GM12878 (cell line): ENCODE measurements at regions not wholly inside any gene's neighbourhood (a gene's known extent, or its start where the extent isn't known, plus 50 kb on each side); places are given as distances from the start of the nearest gene placed in this dataset.

Source experiments
- ATAC-seq: fragments of 200-7000 bp; cut with Tn5 transposase; 3 replicates; pipeline ENCODE4 v1.9.1; 2020; ENCODE audit warnings: mild to moderate bottlenecking, moderate library complexity
- BruUV-seq: library from RNA; stranded (reverse); fragments of 400-500 nt; replicated peaks from 2 replicates; lab custom pipeline; 2021; lab: Mats Ljungman, UMichigan
- CTCF ChIA-PET: fragments of 300-600 bp; sonication (Branson Sonifier 250); formaldehyde crosslinking; extraction: SDS; loops from one replicate; lab custom pipeline; 2021; ENCODE audit warnings: inconsistent platforms; lab: Yijun Ruan, JAX
- POLR2A ChIA-PET: fragments of 350-600 bp; formaldehyde crosslinking; extraction: SDS; loops from one replicate; lab custom pipeline; 2021; ENCODE audit warnings: inconsistent platforms; lab: Charles Lee
- RAD21 ChIA-PET: fragments of 300-600 bp; sonication (Branson Sonifier 250); formaldehyde crosslinking; loops from one replicate; lab custom pipeline; 2023; ENCODE audit warnings: antibody characterized with exemption; ENCODE audit not compliant: unreplicated experiment; lab: Charles Lee
- SMC1A ChIA-PET: fragments of 300-600 bp; sonication (Branson Sonifier 250); formaldehyde crosslinking; loops from one replicate; lab custom pipeline; 2023; ENCODE audit not compliant: unreplicated experiment, uncharacterized antibody; lab: Charles Lee
- DNase-seq: peaks from one replicate; pipeline ENCODE4 v3.0.0-alpha.2; 2011; ENCODE audit warnings: low read depth, low spot score
- FAIRE-seq: peaks from 3 replicates; lab custom pipeline; 2011; peaks lifted over from hg19 to GRCh38; lab: Jason Lieb, UNC
- H2AFZ ChIP-seq: 2 replicates; pipeline ENCODE4 v1.6.0; 2011; ENCODE audit warnings: low read depth, low read length, control low read depth; ENCODE audit not compliant: control insufficient read depth
- H3K27ac ChIP-seq: 2 replicates; pipeline ENCODE4 v1.5.1; 2011; ENCODE audit warnings: control low read depth; ENCODE audit not compliant: control insufficient read depth, insufficient read depth
- H3K27me3 ChIP-seq, 2 experiments: replicated peaks in 1 of 2; 2 replicates each; pipeline versions ENCODE4 v1.6.0 to v1.6.1; 2011; ENCODE audit warnings: low read length in 1 of 2; ENCODE audit not compliant: control insufficient read depth in 2 of 2, insufficient read depth in 2 of 2
- H3K36me3 ChIP-seq, 2 experiments: 2 replicates each; pipeline ENCODE4 v1.5.1; 2011; ENCODE audit warnings: low read length in 1 of 2; ENCODE audit not compliant: control insufficient read depth in 2 of 2, insufficient read depth in 2 of 2
- H3K4me1 ChIP-seq: 2 replicates; pipeline ENCODE4 v1.6.1; 2011; ENCODE audit warnings: mild to moderate bottlenecking, low read length, moderate library complexity, mixed read lengths; ENCODE audit not compliant: control insufficient read depth, insufficient read depth
- H3K4me2 ChIP-seq: 2 replicates; pipeline ENCODE4 v1.6.0; 2011; ENCODE audit warnings: control low read depth; ENCODE audit not compliant: control insufficient read depth, insufficient read depth
- H3K4me3 ChIP-seq: fragments of 200-600 bp; sonication (generic); 2 replicates; pipeline ENCODE4 v1.5.1; 2016
- H3K79me2 ChIP-seq: 2 replicates; pipeline ENCODE4 v1.6.0; 2011; ENCODE audit warnings: low read length; ENCODE audit not compliant: control insufficient read depth, insufficient read depth
- H3K9ac ChIP-seq: 2 replicates; pipeline ENCODE4 v1.8.0; 2011; ENCODE audit warnings: low read length, control low read depth, mixed read lengths; ENCODE audit not compliant: control insufficient read depth, insufficient read depth
- H3K9me3 ChIP-seq: replicated peaks from 3 replicates; pipeline ENCODE4 v1.5.1; 2011; ENCODE audit warnings: mild to moderate bottlenecking, low read length; ENCODE audit not compliant: control insufficient read depth, insufficient read depth
- H4K20me1 ChIP-seq: 2 replicates; pipeline ENCODE4 v1.6.0; 2011; ENCODE audit not compliant: control insufficient read depth, insufficient read depth
- BCL11A ChIP-seq: IDR thresholded peaks from 2 replicates; pipeline ENCODE4 v1.6.1; 2011; ENCODE audit warnings: low read depth, low read length
- CBFB ChIP-seq: IDR thresholded peaks from 2 replicates; pipeline ENCODE4 v1.6.1; 2016; ENCODE audit warnings: antibody characterized with exemption, low read depth
- CHD1 ChIP-seq: IDR thresholded peaks from 2 replicates; pipeline ENCODE4 v1.6.1; 2012; ENCODE audit warnings: low read depth, low read length, improper control_type of control experiment
- CREM ChIP-seq: IDR thresholded peaks from 2 replicates; pipeline ENCODE4 v1.6.1; 2014; ENCODE audit warnings: antibody characterized with exemption, low read depth
- DPF2 ChIP-seq: fragments of 450-650 bp; IDR thresholded peaks from 2 replicates; pipeline ENCODE4 v1.6.1; 2017; ENCODE audit warnings: mild to moderate bottlenecking
- EED ChIP-seq: sonication (generic); IDR thresholded peaks from 2 replicates; pipeline ENCODE4 v1.6.1; 2016; ENCODE audit warnings: antibody characterized with exemption, low read depth
- EGR1 ChIP-seq, 2 experiments: IDR thresholded peaks; 1 replicate in 1 of 2; 2 replicates in 1 of 2; pipeline ENCODE4 v1.6.1; 2011 to 2012; ENCODE audit warnings: low read depth in 2 of 2, low read length in 2 of 2, borderline replicate concordance in 1 of 2, mild to moderate bottlenecking in 1 of 2, moderate library complexity in 1 of 2
- EP300 ChIP-seq, 2 experiments: fragments of 150-350 bp in 1 of 2; IDR thresholded peaks; 2 replicates each; pipeline ENCODE4 v1.6.1; 2011 to 2012; ENCODE audit warnings: low read depth in 2 of 2, low read length in 2 of 2, borderline replicate concordance in 1 of 2, improper control_type of control experiment in 1 of 2, inconsistent platforms in 1 of 2; ENCODE audit not compliant: control insufficient read depth in 1 of 2
- FOXK2 ChIP-seq: fragments of 450-650 bp; IDR thresholded peaks from 2 replicates; pipeline ENCODE4 v1.6.1; 2017; ENCODE audit warnings: mild to moderate bottlenecking, moderate library complexity
- HDGF ChIP-seq: fragments of 450-650 bp; IDR thresholded peaks from 2 replicates; pipeline ENCODE4 v1.6.1; 2016; ENCODE audit warnings: antibody characterized with exemption
- MTA2 ChIP-seq: fragments of 450-650 bp; IDR thresholded peaks from 2 replicates; pipeline ENCODE4 v1.6.1; 2016; ENCODE audit warnings: low read depth, mild to moderate bottlenecking, moderate library complexity
- NRF1 ChIP-seq: conservative IDR thresholded peaks from 2 replicates; pipeline ENCODE4 v1.6.1; 2011; ENCODE audit warnings: mild to moderate bottlenecking, low read depth, low read length, improper control_type of control experiment
- RB1 ChIP-seq: fragments of 450-650 bp; formaldehyde crosslinking; IDR thresholded peaks from 2 replicates; pipeline ENCODE4 v1.6.1; 2017; ENCODE audit warnings: mild to moderate bottlenecking, borderline replicate concordance
- SMARCA5 ChIP-seq: fragments of 450-650 bp; IDR thresholded peaks from 2 replicates; pipeline ENCODE4 v1.6.1; 2017; ENCODE audit warnings: mild to moderate bottlenecking
- TCF12 ChIP-seq: IDR thresholded peaks from 2 replicates; pipeline ENCODE4 v1.6.1; 2011; ENCODE audit warnings: low read depth, mild to moderate bottlenecking, low read length
- TCF7 ChIP-seq: IDR thresholded peaks from 2 replicates; pipeline ENCODE4 v1.6.1; 2014; ENCODE audit warnings: antibody characterized with exemption, borderline replicate concordance
- ZNF384 ChIP-seq: IDR thresholded peaks from 2 replicates; pipeline ENCODE4 v1.6.1; 2012; ENCODE audit warnings: low read depth, mild to moderate bottlenecking, low read length, improper control_type of control experiment, borderline replicate concordance
- ZZZ3 ChIP-seq: IDR thresholded peaks from 2 replicates; pipeline ENCODE4 v1.6.1; 2011; ENCODE audit warnings: low read depth; ENCODE audit not compliant: control insufficient read depth, insufficient read length
- WGBS: methylation state at CpG from one replicate; pipeline ENCODE4 v1.1.6; 2016; ENCODE audit warnings: low lambda C conversion rate; ENCODE audit not compliant: insufficient replicate concordance, insufficient coverage; ENCODE audit errors: missing lambda C conversion rate; 5-methylcytosine and 5-hydroxymethylcytosine counted together
- in situ Hi-C: fragments of 300-500 bp; cut with MboI; formaldehyde crosslinking; loops from 9 replicates; pipeline ENCODE4 v1.14.3; 2018; ENCODE audit warnings: mixed read lengths
- intact Hi-C: fragments of 100-400 bp; cut with micrococcal nuclease; formaldehyde crosslinking; loops from one replicate; pipeline ENCODE4 v1.14.2; 2022; ENCODE audit not compliant: unreplicated experiment
- TF ChIP-seq, protein P1 (sequence below): fragments of 450-650 bp; IDR thresholded peaks from 2 replicates; pipeline ENCODE4 v1.6.1; 2017; ENCODE audit warnings: low read depth, mild to moderate bottlenecking, moderate library complexity

DNA sequence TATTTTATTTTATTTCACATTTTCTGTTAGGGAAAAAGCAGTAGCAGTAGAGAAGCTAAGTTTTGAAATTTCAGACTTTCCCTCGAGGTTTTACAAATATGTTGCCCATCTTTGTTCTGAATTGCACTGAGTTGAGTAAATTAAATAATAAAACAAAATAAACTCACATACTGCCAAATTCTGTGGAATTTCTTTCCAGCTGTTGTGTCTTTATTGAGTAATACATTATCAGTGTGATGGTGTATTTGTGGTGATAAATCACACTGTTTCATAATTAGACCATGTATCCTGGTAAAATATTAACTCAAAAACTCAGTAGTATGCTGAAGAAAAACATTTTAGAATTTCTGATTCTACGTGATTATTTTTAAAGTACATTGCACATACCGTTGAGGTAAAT is 592.1 kb downstream of the SI start:
- Histone ChIP-seq H3K27ac (no peak overlapping the region), H3K9me3 (no peaks in the 10 kb centered on the region), H4K20me1 (no peaks in the 10 kb centered on the region), H3K79me2 (no peaks in the 10 kb centered on the region), H3K9ac (no peak overlapping the region), H3K4me1 (no peaks in the 10 kb centered on the region), H3K36me3 (no peaks in the 10 kb centered on the region), H2AFZ (no peak overlapping the region), H3K27me3 (no peaks in the 10 kb centered on the region), H3K4me2 (no peak overlapping the region), H3K4me3 (no peak overlapping the region)
- in situ Hi-C loops (no loop called here), intact Hi-C loops (no loop called here)
- FAIRE-seq: no peak
- no TSS peak for BruUV-seq
- WGBS: 0% methylated on average over 3 of the region's 3 CpGs
- ChIA-PET SMC1A (no interaction called here), CTCF (interaction anchor here (0.8 to 1.5 kb wide), 2 partner anchors 8 to 717 kb away, joined by 3 to 4 read pairs; no protein-coding TSS in a partner anchor), RAD21 (no interaction called here), POLR2A (no interaction called here)
- TF ChIP-seq TCF12 (no peak), TCF7 (no peak), RB1 (no peak), CHD1 (no peak), EP300 (IDR thresholded peaks at IDR 0.05; ENCODE audit: borderline replicate concordance in 1 of 2, control insufficient read depth in 1 of 2, low read depth in 2 of 2, low read length in 2 of 2) (no peak), HDGF (no peak), EED (no peak), EGR1 (IDR thresholded peaks at IDR 0.05; ENCODE audit: borderline replicate concordance in 1 of 2, low read depth in 2 of 2, low read length in 2 of 2) (no peak), MTA2 (no peak), CBFB (no peak), ZZZ3 (no peak), SMARCA5 (no peak), NRF1 (no peak), DPF2 (no peak), CREM (no peak), BCL11A (no peak), ZNF384 (no peak), FOXK2 (no peak)
- TF ChIP-seq, protein P1, sequence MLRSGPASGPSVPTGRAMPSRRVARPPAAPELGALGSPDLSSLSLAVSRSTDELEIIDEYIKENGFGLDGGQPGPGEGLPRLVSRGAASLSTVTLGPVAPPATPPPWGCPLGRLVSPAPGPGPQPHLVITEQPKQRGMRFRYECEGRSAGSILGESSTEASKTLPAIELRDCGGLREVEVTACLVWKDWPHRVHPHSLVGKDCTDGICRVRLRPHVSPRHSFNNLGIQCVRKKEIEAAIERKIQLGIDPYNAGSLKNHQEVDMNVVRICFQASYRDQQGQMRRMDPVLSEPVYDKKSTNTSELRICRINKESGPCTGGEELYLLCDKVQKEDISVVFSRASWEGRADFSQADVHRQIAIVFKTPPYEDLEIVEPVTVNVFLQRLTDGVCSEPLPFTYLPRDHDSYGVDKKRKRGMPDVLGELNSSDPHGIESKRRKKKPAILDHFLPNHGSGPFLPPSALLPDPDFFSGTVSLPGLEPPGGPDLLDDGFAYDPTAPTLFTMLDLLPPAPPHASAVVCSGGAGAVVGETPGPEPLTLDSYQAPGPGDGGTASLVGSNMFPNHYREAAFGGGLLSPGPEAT: no peak
- no peak for DNase-seq
- ATAC-seq: no peak
